ENCODE measurements at regions not wholly inside any gene's neighbourhood (a gene's known extent, or its start where the extent isn't known, plus 50 kb on each side); places are given as distances from the start of the nearest gene placed in this dataset.
"Not testable (repeated sequence)": the region's sequence is repeated elsewhere in the genome, so short reads cannot be mapped to it uniquely, and the experiment has no call there.

GRCh38 chr7:81296726-81297125, 377.9 kb upstream of the SEMA3C start:
- intact Hi-C loops (cut with micrococcal nuclease), result loop anchor here (5.0 to 10.0 kb wide), 2 partner anchors 282 to 354 kb away; no protein-coding TSS in a partner anchor
- H3K4me1 Mint-ChIP-seq (ENCODE audit: insufficient read depth, unreplicated experiment), result peaks cover 33% of the 10 kb centered on the region
- H3K36me3 Mint-ChIP-seq (ENCODE audit: insufficient read depth, unreplicated experiment), result no peaks in the 10 kb centered on the region
- H3K9me3 Mint-ChIP-seq (ENCODE audit: unreplicated experiment), result peaks cover 5% of the 10 kb centered on the region
- TF ChIP-seq CTCF (IDR thresholded peaks at IDR 0.05; ENCODE audit: unreplicated experiment), result no peak
- H3K27me3 Mint-ChIP-seq (ENCODE audit: insufficient read depth, unreplicated experiment), result no peaks in the 10 kb centered on the region
- no peak overlapping the region for H3K4me3 Mint-ChIP-seq (ENCODE audit: unreplicated experiment)
- ChIA-PET POLR2A (no interaction called here), CTCF (interaction anchor here (0.6 to 0.7 kb wide), 2 partner anchors 10 to 149 kb away, joined by 3 read pairs; no protein-coding TSS in a partner anchor)
- BruUV-seq (replicated peaks), result no TSS peak
- no peak for DNase-seq (ENCODE audit: unreplicated experiment)
- peak overlapping the region; percentile 99 for H3K27ac Mint-ChIP-seq (ENCODE audit: low read depth, unreplicated experiment)

GRCh38 chr7:81294897-81295515, 376.2 kb upstream of the SEMA3C start:
- DNase-seq (ENCODE audit: unreplicated experiment), result no peak
- intact Hi-C loops (cut with micrococcal nuclease), result loop anchor here (5.0 to 10.0 kb wide), 2 partner anchors 280 to 353 kb away; no protein-coding TSS in a partner anchor
- Mint-ChIP-seq H3K36me3 (ENCODE audit: insufficient read depth, unreplicated experiment) (no peaks in the 10 kb centered on the region), H3K9me3 (ENCODE audit: unreplicated experiment) (peaks cover 5% of the 10 kb centered on the region), H3K27me3 (ENCODE audit: insufficient read depth, unreplicated experiment) (no peaks in the 10 kb centered on the region), H3K4me3 (ENCODE audit: unreplicated experiment) (no peak overlapping the region), H3K27ac (ENCODE audit: low read depth, unreplicated experiment) (no peak overlapping the region), H3K4me1 (ENCODE audit: insufficient read depth, unreplicated experiment) (peaks cover 24% of the 10 kb centered on the region)
- BruUV-seq (replicated peaks), result no TSS peak
- CTCF ChIA-PET, result interaction anchor here (0.8 kb wide), 1 partner anchor 50 kb away, joined by 3 read pairs; no protein-coding TSS in a partner anchor
- TF ChIP-seq CTCF (IDR thresholded peaks at IDR 0.05; ENCODE audit: unreplicated experiment), result no peak
- POLR2A ChIA-PET, result no interaction called here

GRCh38 chr7:81293806-81294205, 375.0 kb upstream of the SEMA3C start:
- intact Hi-C loops (cut with micrococcal nuclease), result loop anchor here (10.0 kb wide), 1 partner anchor 279 kb away; no protein-coding TSS in a partner anchor

DNA sequence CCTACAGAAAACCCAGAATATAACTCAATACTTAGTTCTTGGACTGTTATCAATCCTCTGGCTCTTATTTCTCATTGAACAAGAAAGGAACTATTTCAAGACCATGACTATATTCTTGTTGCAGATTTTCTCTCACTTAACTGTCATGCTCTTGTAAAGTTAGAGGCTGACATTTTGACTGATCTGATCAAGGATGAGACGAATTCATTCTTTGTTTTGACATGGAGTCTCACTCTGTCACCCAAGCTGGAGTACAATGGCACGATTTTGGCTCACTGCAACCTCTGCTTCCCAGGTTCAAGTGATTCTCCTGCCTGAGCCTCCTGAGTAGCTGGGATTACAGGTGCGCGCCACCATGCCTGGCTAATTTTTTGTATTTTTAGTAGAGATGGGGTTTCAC, 367.9 kb upstream of the SEMA3C start:
- intact Hi-C loops (cut with micrococcal nuclease); H3K9me3 Mint-ChIP-seq (ENCODE audit: unreplicated experiment); H3K36me3 Mint-ChIP-seq (ENCODE audit: insufficient read depth, unreplicated experiment); BruUV-seq (replicated peaks); H3K27ac Mint-ChIP-seq (ENCODE audit: low read depth, unreplicated experiment); H3K4me3 Mint-ChIP-seq (ENCODE audit: unreplicated experiment); DNase-seq (ENCODE audit: unreplicated experiment); H3K27me3 Mint-ChIP-seq (ENCODE audit: insufficient read depth, unreplicated experiment): not testable (repeated sequence)
- POLR2A ChIA-PET, result interaction anchor here (0.5 to 1.4 kb wide), 4 partner anchors 85 to 811 kb away, joined by 3 to 4 read pairs (median 3); partner anchors contain the start of gene SEMA3C
- CTCF ChIA-PET, result interaction anchor here (0.6 kb wide), 1 partner anchor 10 kb away, joined by 3 read pairs; no protein-coding TSS in a partner anchor
- peaks cover 13% of the 10 kb centered on the region for H3K4me1 Mint-ChIP-seq (ENCODE audit: insufficient read depth, unreplicated experiment)

More at GRCh38 chr7:81293806-81294205, 375.0 kb upstream of the SEMA3C start:
- Mint-ChIP-seq H3K27me3 (ENCODE audit: insufficient read depth, unreplicated experiment) (no peaks in the 10 kb centered on the region), H3K36me3 (ENCODE audit: insufficient read depth, unreplicated experiment) (no peaks in the 10 kb centered on the region), H3K4me1 (ENCODE audit: insufficient read depth, unreplicated experiment) (peaks cover 17% of the 10 kb centered on the region), H3K9me3 (ENCODE audit: unreplicated experiment) (peaks cover 5% of the 10 kb centered on the region), H3K27ac (ENCODE audit: low read depth, unreplicated experiment) (no peak overlapping the region), H3K4me3 (ENCODE audit: unreplicated experiment) (no peak overlapping the region)
- TF ChIP-seq CTCF (IDR thresholded peaks at IDR 0.05; ENCODE audit: unreplicated experiment), result no peak
- no peak for DNase-seq (ENCODE audit: unreplicated experiment)
- POLR2A ChIA-PET, result interaction anchor here (0.6 kb wide), 2 partner anchors 80 to 1213 kb away, joined by 3 to 4 read pairs; no protein-coding TSS in a partner anchor
- CTCF ChIA-PET, result interaction anchor here (0.6 kb wide), 3 partner anchors 35 to 178 kb away, joined by 3 read pairs; no protein-coding TSS in a partner anchor
- BruUV-seq (replicated peaks), result no TSS peak
